Kidney glomerular epithelial cell (primary cell): ENCODE measurements at regions not wholly inside any gene's neighbourhood (a gene's known extent, or its start where the extent isn't known, plus 50 kb on each side); places are given as distances from the start of the nearest gene placed in this dataset.
A peak's percentile ranks its signal among the peaks of the same experiment; 100 is the strongest.
"Not testable (repeated sequence)": the region's sequence is repeated elsewhere in the genome, so short reads cannot be mapped to it uniquely, and the experiment has no call there.

Source experiments
- DNase-seq: peaks from one replicate; lab custom pipeline; 2025; lab: John Stamatoyannopoulos, UW

DNA sequence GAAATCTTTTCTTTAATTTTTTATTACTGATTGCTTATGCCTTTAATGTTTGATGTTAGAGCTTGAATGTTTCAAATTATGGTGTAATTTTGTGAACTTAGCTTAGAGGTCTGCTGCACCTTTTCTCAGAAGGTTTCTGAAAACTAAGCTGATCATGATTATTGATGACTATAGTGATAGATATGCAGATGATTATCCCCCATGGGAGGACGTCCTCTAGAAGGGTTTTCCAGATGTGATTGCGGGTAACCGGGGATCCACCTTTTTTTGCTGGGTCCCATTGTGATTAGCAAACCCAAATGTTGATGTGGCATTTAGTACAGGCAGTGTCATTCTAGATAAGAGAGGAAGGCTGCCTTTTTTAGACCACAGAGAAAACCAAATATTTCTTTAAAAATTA, 272.9 kb downstream of the FBXO8 start:
- DNase-seq: no peak

DNA sequence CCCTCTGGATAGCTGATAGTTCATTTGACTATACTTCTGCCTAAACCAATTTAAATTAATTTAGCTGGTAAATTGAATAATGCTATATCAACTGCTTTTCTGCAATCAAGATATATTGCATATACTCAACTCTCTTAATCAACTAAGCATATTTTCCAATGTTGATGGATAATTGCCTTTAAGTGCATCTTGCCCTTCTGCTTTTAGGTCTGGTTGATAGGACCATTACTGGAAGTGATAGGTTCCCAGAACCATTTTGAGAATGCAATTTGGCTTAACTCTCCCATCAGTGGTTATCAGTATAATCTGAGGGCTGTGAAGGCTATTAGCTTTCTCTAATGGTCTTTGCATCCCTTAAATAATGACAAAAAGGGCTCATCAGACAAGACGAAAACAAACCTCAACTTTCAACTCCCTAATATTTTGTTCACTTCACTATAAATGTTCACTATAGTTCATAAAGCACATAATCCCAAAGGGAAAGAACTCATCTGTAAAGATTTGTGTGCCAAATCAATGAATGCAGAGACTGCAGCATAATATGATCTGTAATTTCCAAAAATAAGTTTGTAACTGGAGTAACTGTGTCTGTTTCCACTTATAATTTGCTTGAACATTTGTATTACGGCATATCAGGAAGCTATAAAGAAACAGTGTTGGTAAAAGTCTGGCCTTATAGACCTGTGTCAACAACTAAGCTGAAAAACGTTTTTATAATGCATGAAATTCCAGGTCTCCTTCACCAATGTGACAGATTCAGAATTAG, 273.6 kb downstream of the FBXO8 start:
- no peak for DNase-seq

DNA sequence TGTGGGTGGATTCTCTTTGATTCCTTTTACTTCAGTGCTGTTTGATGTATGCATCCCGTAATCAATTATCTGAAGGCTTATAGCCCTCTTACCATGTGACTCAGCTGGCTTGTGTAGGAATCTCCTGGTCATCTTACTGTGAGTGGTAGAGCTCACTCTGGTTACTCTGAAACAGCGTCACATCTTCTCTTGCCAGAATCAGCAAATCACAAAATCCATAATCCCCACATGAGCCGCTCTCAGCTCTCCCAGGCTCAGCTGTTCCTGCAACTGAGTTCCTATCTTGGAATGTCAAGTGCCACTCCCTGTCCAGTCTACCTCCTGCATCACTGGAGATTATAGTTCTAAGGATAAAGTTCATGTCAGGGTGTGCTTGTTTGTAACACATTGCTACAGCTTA, 278.0 kb downstream of the FBXO8 start:
- DNase-seq: no peak

DNA sequence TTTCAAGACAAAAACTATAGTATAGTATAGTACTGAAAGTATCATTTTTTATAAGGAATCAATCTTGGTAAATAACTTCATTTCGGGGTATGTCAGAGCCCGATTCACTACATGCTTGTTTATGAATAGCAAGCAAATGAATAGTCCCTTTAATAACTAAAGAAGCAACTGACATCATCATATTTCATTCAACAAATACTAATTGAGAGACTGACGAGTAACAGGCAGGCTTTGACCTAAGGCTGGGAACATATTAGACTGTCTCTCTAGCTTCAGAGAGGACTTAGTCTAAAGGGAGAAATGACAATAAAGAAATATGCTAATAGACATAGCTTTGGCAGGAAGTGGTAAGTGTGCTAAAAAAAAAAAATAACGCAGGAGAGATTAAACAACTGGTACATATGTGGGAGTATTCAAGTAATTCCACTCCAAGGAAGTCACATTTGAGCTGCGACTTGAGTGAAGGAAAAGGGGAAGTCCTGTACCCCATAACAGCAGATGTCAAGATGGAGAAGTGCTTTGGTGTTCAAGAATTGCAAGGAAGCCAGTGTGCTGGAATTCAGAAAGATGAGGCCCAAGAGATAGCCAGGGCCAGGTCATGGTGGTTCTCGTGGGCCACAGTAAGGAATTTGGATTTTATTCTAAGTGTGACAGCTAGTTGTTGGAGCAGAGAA, 284.9 kb downstream of the FBXO8 start:
- DNase-seq: no peak

DNA sequence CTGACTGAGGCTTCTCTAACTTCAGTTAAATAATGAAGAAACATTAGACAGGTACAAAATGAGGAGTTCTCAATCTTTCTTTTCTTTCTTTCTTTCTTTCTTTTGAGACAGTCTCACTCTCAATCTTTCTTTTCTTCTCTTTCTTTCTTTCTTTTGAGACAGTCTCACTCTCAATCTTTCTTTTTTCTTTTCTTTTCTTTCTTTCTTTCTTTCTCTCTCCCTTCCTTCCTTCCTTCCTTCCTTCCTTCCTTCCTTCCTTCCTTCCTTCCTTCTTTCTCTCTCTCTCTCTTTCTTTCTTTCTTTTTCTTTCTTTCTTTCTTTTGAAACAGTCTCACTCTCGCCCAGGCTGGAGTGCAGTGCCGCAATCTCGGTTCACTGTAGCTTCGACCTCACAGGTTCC, 287.7 kb downstream of the FBXO8 start:
- DNase-seq: not testable (repeated sequence)

DNA sequence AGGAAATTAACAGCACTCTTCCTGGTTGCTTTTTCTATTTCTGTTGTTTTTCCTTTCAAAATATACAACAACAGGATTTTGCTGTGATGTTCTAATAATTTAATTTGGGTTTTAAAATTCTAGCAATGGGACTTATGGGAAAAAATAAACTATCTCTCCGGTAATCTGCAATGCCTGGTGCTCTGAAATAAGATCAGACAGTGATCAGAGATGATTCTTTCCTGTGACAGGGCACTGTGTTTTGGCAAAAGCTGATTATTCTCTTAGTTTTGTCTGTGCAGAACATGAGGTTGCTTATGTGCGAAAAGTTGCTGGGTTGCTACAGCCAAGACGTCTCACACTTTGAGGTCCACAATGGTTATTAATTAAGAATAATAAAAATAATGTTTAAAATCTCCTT, 291.7 kb downstream of the FBXO8 start:
- no peak for DNase-seq

DNA sequence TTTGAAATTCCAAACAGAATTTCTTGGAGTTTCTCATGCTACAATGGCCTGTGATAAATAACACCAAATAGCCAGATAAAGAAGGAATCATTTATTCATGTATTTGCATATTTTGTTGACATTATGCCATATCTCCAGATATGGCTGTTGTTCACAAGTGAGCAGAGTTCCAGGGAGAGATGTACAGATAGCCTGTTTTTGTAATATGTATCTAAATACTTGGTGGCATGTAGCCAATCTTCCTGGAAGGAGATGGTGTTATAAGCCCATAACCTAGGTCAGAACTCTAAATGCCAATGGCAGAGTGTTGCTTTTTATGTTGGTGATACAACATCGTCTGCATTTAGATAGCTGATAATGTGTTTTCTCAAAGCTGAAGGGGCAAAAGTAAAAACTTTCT, 292.2 kb downstream of the FBXO8 start:
- no peak for DNase-seq

DNA sequence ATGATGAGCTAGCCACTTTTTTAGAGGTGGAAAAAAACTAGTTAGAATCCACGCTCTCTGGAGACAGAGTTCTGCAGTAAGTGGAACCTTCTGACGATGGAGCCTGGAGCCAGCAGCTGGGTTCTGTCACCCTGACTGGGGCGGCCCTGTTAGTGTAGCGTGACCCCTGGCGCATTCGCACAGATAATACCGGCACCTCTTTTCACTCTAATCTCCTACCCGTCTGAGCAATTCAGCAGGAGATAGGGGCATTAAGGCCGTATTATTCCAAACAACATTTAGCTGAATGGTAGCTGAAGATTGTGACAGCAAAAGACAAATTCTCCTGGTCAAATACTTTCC, 292.6 kb downstream of the FBXO8 start:
- DNase-seq: no peak

DNA sequence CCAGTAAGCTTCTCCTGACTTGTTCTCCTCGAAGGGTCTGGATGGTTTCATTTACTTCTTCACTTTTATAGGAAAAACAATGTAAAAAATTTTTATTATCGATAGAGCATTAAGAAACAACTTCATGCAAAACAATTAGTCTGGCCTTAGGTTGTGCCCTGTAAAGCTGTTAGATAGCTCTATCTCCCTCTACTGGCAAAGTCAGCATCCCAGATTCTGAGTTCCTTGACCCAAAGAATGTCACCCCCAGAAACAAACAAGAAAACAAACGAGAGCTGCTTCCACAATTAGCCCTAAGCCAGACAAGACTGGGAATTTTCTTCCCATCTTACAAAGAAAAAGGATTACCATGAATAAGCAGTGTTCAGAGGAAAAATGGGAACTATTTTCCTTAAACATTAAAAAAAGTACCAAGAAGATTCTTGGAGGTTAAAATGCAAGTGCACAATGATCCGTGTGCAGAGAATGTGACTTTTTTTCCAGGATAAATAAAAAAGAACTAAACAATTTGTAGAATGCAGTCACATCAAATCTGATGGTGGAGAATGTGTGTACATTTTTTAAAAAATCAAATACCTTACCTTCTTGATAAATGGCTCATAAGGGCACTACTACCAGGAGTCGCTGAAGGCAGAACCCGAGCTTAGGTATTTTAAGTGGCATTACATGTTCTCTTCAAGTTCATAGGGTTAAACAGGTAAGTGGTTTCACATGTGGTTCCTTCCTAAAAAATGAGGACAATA, 293.2 kb downstream of the FBXO8 start:
- peak; percentile 6 for DNase-seq

DNA sequence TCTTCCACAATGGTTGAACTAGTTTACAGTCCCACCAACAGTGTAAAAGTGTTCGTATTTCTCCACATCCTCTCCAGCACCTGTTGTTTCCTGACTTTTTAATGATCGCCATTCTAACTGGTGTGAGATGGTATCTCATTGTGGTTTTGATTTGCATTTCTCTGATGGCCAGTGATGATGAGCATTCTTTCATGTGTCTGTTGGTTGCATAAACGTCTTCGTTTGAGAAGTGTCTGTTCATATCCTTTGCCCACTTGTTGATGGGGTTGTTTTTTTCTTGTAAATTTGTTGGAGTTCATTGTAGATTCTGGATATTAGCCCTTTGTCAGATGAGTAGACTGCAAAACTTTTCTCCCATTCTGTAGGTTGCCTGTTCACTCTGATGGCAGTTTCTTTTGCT, 319.9 kb downstream of the FBXO8 start:
- not testable (repeated sequence) for DNase-seq

DNA sequence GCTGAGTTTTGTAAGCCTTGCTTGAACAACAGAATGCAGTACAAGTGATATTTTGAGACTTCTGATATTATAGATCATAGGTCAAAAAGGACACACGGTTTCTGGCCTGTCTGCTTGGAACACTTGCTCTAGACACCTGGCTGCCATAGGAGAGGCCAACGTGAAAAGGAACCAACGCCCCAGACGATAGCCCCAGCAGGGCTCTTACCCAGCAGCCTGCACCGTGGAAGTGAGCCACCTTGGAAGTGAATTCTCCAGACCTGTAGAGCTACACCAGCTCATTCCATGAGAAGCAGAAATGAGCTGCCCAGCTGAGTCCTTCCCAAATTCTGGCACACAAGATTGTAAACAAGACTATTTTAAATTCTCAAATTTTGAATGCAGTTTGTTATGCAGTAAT, 323.1 kb downstream of the FBXO8 start:
- DNase-seq: no peak

DNA sequence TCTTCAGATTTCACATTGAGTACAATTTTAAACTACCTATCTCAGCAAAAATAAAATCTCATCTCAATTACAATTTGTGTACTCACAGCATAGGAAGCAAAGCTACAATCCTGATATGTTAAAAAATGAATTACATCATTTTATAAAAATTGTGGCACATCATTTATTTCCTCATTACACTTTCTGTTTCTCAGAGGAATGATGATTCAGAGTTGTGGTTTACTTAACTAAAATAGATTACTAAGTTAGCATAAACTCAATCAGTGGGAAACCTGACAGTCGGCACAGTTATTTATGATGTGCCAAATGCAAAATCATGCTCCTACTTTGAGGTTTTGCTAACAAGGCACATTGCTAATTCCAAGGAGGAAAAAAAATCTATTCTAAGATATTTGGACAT, 325.0 kb downstream of the FBXO8 start:
- DNase-seq: peak; percentile 30

DNA sequence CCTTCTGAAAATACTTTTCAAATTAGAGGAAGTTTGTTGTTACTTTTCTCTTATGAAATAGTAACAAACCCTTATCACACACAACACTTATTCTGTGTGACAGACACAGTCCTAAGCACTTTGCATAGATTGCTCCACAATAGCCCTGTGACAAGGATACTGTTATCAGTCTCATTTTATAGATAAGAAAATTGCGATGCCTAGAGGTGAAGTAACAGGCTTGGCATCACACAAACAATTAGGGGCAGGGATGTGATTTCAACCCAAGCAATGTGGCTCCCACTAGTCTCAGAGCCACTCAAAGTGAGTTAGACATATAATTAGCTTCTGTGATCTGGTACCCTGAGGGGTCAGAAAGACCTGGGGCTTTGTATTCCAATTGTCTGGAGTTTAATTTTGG, 339.9 kb downstream of the FBXO8 start:
- DNase-seq: no peak

DNA sequence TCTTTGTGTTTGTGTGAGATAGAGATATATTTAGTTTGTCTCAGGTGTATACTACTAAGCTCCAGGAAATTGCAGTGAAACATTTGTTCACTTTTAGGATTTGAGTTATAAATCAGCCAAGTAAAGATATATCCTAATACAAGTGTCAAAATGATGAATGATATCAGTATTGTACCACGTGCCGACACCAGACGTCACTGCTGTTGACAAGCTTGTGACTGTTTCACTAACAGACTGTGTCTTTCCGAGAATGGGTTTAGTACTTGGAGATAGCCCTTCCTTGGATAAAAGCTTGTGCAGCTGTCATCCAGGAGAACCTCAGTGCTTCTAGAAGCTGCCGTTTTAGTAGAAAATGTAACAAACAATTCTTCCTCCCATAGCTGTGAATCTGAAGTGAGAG, 343.3 kb downstream of the FBXO8 start:
- DNase-seq: no peak

DNA sequence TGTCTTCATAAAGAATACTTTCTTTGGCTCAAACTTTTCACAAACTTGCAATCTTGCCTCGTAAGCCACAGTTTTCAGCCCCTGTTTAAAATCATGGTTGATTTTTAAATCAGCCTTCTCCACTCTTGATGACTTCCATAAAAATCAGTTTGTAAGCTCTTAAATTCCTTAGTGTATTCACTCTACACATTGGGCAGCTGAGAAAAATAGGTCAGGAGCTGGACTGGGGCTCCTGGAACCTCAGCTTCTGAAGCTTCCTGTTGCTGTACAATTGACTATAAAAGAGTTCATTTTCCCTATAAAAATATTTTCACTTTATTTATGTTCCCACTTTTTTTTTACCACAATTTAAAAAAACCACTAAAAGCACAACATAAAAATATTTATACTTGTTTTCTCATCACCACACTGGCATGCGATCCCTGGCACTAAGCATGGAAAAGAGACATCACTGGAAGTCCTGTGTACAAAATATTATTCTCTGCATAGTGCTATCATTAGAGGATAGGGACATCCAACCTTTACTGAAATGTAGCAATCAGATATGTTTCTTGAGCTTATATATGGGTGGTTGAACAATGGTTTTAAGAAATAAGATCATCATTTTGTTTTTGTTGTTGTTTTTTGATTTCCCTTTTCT, 345.7 kb downstream of the FBXO8 start:
- DNase-seq: no peak

DNA sequence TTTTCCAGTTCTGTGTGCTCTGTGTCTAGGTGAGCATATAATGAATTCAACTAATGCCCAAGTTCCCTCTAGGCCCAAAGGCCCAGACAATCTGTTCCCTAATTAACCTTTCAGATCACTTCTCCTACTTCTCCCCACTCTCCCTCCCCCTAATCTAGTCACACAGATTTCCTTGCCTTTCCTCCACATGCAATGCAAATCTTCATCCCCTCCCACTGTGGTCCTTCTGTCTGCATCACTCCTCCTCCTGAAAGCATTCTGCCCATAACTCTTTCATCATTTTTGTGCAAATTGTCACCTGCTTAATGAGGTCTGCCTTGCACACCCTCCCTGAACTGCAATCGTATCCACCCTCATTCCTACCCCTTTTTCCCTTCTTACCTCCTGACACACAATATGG, 346.6 kb downstream of the FBXO8 start:
- DNase-seq: no peak

DNA sequence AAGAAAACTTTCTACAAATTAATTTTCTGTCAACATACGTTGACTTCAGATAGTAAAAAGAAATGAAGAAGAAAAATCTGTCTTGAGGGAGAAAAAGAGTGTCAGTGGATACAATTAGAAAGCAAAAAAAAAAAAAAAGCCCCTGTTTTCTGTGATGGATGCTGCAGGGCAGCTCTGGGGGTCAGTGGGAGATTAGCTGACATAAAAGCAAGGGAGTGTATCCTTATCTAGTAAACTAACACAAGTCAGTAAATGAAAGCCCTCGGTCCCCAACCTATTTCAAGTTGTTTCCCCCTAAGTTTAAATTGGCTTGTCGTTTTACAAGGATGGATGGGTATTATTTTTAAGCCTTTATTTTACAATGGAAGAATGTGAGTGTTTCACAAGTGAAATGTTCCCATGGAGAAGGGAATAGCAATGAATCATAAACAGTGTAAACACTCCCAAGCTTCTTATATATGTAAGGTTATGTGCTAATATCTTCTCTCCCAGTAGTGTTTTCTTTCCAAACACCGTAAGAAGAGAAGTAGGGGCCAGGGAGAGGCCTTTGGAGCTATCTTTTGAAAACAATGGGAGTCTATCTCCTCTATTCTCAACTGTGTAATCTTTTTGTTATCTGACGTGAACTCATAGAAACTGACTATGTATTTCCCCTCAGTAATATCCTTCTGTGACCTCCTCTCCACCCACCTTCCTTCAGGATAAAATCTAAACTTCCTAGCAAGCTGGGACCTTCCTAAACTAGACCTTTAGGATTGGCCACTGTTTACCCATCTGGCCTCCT, 347.7 kb downstream of the FBXO8 start:
- no peak for DNase-seq

DNA sequence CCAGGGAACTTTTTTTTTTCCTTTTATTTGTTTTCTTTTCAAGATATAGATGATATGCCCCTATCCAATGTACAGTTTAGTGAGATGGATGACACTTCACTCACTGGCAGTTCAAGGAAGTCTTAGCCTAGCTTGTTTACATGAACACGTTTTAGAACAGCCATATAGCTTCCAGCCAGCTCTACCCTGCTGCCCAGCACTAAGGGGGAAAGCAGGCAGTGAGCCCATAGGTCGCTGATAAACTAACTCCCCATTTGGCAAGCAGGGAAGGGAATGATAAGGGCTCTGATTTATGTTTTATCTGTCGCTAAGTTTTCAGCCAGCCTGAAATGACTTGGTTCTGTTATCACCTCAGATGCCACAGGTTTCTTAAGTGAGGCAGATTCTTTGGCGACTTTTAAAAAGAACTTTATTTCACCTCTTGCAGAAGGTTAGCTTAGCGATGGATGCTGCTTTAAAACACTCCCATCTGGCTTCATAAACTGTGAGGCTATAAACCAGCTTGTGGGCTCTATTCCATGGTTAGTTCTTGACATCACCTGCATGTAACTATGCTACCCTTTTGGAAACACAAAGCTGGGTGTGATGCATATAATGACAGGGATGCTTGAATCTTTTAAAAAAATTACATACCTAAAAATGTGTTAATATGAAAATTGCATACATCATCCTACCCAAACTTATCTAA, 348.4 kb downstream of the FBXO8 start:
- no peak for DNase-seq

DNA sequence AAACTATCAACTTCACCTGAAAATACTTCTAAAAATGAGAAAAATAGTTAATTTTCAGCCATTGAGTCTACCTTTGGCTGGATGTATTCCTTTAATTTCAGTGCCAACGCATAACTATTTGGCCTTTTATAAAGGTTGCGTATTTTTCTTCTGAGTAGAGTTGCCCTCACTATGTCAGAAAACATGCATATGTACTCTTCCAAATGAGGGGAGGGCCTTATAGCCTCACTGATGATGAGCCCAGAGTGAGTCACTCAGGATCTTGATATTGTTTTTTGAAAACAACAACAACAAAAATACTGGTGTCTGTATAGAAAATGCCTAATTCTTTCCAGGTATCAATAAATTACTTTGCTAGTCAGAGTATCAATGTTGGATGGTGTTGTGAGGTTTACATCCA, 349.3 kb downstream of the FBXO8 start:
- no peak for DNase-seq

DNA sequence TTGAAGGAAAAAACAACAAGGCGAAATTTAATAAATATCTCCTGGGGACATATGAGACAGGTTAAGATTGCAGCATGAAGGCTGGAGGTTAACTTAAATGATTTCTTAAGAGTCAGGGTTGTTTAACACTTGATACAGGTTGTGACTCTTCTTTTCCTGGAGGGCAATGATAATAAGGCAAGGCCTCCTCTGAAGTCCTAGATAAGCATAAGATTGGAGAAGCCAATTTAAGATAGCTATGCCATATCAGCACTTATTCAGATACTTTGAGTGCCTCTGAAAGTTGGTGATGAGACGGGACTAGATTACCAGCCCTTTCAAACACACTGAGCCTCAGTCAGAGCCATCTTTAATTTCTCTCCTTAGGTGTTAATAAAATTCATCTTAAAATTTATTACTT, 350.8 kb downstream of the FBXO8 start:
- no peak for DNase-seq

DNA sequence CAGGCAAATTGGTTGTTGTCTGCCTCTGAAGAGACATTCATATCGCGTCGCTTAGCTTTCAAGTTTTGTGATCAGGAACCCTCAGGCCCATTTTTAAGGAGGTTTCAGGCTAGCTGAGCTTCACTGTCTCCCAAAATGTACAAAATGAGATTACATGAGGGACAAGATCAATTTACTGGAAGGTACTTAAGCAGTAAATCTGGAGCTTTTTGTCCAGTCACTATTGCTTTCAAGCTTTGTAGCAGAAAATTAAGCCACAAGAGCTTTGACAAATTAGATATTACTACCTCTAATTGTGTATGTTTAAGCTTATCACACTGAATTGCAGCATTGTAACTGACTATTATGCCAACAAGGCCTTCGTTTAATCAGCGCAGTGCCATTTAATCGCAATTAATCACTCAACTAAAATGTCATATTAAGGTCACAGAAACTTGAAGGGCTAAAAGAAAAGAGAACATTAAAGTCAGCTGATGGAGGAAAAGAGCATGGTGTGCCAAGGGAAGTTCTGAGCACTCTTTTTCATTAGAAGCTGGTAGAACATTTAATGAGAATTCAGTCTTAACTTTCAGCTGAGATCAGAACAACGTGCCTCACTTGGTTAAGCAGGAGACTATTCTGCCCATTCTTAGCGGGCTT, 353.0 kb downstream of the FBXO8 start:
- no peak for DNase-seq
